GM19239 (cell line): ENCODE measurements at regions not wholly inside any gene's neighbourhood (a gene's known extent, or its start where the extent isn't known, plus 50 kb on each side); places are given as distances from the start of the nearest gene placed in this dataset.

Experiments
- DNase-seq: peaks from one replicate; pipeline ENCODE4 v3.0.0; 2011; ENCODE audit warnings: low spot score; ENCODE audit not compliant: insufficient read length
- FAIRE-seq: peaks from 2 replicates; lab custom pipeline; 2011; peaks lifted over from hg19 to GRCh38; lab: Jason Lieb, UNC

GRCh38 chr19:31223740-31224534, 125.3 kb downstream of the TSHZ3 start:
- FAIRE-seq: no peak
- DNase-seq: no peak

- no peak for FAIRE-seq
- DNase-seq: no peak
These were observed 128.7 kb downstream of the TSHZ3 start for GRCh38 chr19:31220540-31220939.

- no peak for FAIRE-seq
These were observed 134.2 kb downstream of the TSHZ3 start for GRCh38 chr19:31214997-31215396.

GRCh38 chr19:31214086-31214485, 135.2 kb downstream of the TSHZ3 start:
- FAIRE-seq: no peak
- DNase-seq: no peak

More at GRCh38 chr19:31214997-31215396, 134.2 kb downstream of the TSHZ3 start:
- DNase-seq: no peak

GRCh38 chr19:31211088-31211487, 138.1 kb downstream of the TSHZ3 start:
- FAIRE-seq: no peak
- no peak for DNase-seq

- no peak for DNase-seq
- FAIRE-seq: no peak
These were observed 143.2 kb downstream of the TSHZ3 start for GRCh38 chr19:31205887-31206518.

GRCh38 chr19:31204115-31204514, 145.1 kb downstream of the TSHZ3 start:
- FAIRE-seq: no peak

GRCh38 chr19:31185261-31185660, 164.0 kb downstream of the TSHZ3 start:
- FAIRE-seq (no peak), DNase-seq (no peak)

More at GRCh38 chr19:31204115-31204514, 145.1 kb downstream of the TSHZ3 start:
- DNase-seq: no peak

GRCh38 chr19:31181535-31181934, 167.7 kb downstream of the TSHZ3 start:
- no peak for FAIRE-seq
- no peak for DNase-seq

GRCh38 chr19:31180907-31181306, 168.3 kb downstream of the TSHZ3 start:
- DNase-seq: no peak
- FAIRE-seq: no peak

GRCh38 chr19:31179471-31179852, 169.8 kb downstream of the TSHZ3 start:
- DNase-seq (no peak), FAIRE-seq (no peak)

- FAIRE-seq: no peak
These were observed 170.3 kb downstream of the TSHZ3 start for GRCh38 chr19:31178833-31179470.

GRCh38 chr19:31177246-31177645, 172.0 kb downstream of the TSHZ3 start:
- DNase-seq (no peak), FAIRE-seq (no peak)

More at GRCh38 chr19:31178833-31179470, 170.3 kb downstream of the TSHZ3 start:
- DNase-seq: no peak

- no peak for FAIRE-seq
- no peak for DNase-seq
These were observed 173.5 kb downstream of the TSHZ3 start for GRCh38 chr19:31175564-31176348.

GRCh38 chr19:31174948-31175347, 174.3 kb downstream of the TSHZ3 start:
- no peak for DNase-seq
- FAIRE-seq: no peak

- FAIRE-seq: no peak
- DNase-seq: no peak
These were observed 175.2 kb downstream of the TSHZ3 start for GRCh38 chr19:31173991-31174390.

- no peak for DNase-seq
- FAIRE-seq: no peak
These were observed 177.3 kb downstream of the TSHZ3 start for GRCh38 chr19:31171936-31172335.

GRCh38 chr19:31170046-31170445, 179.2 kb downstream of the TSHZ3 start:
- FAIRE-seq: no peak
- DNase-seq: no peak

- DNase-seq: no peak
- FAIRE-seq: no peak
These were observed 181.1 kb downstream of the TSHZ3 start for GRCh38 chr19:31168106-31168625.

- no peak for FAIRE-seq
These were observed 181.5 kb downstream of the TSHZ3 start for GRCh38 chr19:31167690-31168089.

More at GRCh38 chr19:31167690-31168089, 181.5 kb downstream of the TSHZ3 start:
- DNase-seq: no peak
